GM19455 (cell line): ENCODE measurements at regions not wholly inside any gene's neighbourhood (a gene's known extent, or its start where the extent isn't known, plus 50 kb on each side); places are given as distances from the start of the nearest gene placed in this dataset.
A peak's percentile ranks its signal among the peaks of the same experiment; 100 is the strongest.

Source experiments
- ATAC-seq: cut with Tn5 transposase; IDR thresholded peaks from one replicate; pipeline ENCODE4 v1.9.1; 2021; ENCODE audit not compliant: unreplicated experiment

- ATAC-seq: no peak
These were observed 96.2 kb upstream of the INSIG1 start for GRCh38 chr7:155201325-155202087.

DNA sequence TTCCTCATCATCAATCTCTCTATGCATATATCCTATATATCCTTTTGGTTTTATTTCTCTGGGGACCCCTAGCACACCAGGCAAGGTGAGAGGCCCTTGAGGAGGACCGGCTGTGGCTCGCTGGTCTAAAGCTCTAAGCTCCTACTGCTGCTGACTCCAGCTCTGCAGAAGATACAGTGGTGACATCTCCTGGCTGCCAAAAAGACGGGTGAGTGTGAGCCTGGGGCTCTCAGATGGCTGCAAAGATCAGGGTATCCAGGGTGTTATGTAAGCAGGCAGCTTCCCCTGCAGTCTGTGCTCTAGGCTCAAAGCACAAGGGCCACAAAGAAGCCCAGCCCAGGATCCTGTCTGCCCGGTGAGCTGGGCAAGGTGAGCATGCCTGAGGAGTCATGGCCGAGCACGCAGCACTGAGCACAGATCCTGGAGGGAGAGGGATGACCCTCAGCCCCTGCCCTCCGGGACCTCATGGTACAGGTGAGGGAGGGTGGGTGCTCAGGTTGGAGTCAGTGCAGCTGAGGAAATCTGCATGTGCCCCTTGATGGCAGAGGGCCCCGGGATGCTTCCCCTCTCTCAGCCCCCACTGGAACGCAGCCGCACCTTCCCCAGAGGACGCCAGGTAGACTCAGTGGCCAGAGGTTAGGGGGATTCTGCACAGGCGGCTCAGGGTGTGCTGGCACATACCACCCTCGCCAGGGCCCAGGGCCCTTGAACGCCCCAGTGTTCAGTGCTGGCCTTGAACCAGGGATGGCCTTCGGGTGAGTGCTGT is 95.4 kb upstream of the INSIG1 start:
- ATAC-seq: no peak

DNA sequence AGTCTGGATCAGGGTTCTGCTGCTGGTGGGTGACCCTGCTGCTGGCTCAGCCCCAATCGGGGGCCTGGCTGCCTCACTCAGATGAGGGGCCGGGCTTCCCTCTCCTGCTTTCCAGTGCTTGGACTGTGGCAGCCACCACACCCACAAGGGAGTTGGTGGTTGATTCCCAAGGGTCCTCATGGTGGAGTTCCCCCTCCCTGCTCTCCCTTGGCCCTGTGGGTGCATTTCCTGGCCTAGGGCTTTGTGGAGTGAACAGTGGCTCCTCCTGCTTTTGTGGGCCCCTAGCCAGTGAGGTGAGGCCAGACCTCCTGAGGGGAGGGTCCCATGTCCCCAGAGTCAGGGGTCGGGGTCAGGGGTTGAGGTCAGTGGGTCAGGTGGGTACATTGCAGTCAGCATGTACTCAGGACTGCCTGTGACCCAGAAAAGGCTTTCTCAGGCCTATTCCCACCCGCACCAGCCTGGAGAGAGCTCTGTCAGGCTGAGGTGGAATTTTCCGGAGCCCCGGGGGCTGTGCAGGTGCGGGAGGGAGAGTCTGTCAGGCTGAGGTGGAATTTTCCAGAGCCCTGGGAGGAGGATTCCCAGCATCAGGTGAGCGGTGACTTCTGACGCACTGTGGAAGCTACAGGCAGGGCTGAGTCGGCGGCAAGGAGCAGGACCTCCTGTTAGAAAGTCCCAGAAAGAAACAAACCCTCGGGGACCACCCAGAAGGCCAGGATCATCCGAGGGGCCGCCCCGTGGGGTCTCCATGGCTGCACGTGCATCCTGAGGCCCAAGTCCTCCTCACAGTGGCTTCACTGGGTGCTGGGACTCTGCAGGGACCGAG is 94.4 kb upstream of the INSIG1 start:
- no peak for ATAC-seq

DNA sequence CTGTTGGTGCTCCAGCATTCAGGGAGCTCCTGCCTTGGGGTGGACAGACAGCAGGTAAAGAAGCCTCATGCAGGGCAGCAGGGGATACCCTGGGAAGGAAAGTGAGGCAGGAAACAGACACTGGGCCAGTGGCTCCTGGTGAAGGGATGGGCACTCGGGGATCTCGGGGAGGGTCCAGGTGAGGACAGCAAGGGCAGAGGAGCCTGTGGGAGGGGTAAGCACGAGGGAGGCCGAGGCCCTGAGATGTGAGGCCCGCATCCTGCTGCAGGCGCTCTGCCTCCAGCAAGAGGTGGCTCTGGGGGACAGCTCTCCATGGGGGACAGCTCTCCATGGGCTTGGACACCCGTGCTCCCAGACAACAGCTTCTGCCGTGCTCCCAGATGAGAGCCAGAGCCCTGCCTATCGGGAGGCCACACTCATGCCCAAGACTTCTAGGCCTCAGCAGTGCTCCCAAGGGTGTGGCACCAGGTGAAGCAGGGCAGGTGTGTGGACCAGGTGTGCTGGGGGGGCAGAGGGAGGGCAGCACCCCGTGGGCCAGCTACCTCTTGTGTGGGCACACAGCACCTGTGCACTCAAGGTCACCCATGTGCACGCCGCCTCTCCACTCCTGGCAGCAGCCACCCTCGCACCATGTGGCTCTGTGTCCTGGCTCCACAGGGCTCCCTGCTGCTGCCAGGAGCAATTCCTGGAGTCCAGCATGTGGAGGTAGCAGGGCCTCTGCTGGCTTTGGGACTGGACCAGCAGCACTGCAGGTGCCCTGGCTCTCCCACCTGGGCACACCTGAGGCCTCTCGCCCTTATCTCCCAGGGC is 93.6 kb upstream of the INSIG1 start:
- no peak for ATAC-seq

GRCh38 chr7:155204744-155205367 is 92.8 kb upstream of the INSIG1 start:
- ATAC-seq: no peak

DNA sequence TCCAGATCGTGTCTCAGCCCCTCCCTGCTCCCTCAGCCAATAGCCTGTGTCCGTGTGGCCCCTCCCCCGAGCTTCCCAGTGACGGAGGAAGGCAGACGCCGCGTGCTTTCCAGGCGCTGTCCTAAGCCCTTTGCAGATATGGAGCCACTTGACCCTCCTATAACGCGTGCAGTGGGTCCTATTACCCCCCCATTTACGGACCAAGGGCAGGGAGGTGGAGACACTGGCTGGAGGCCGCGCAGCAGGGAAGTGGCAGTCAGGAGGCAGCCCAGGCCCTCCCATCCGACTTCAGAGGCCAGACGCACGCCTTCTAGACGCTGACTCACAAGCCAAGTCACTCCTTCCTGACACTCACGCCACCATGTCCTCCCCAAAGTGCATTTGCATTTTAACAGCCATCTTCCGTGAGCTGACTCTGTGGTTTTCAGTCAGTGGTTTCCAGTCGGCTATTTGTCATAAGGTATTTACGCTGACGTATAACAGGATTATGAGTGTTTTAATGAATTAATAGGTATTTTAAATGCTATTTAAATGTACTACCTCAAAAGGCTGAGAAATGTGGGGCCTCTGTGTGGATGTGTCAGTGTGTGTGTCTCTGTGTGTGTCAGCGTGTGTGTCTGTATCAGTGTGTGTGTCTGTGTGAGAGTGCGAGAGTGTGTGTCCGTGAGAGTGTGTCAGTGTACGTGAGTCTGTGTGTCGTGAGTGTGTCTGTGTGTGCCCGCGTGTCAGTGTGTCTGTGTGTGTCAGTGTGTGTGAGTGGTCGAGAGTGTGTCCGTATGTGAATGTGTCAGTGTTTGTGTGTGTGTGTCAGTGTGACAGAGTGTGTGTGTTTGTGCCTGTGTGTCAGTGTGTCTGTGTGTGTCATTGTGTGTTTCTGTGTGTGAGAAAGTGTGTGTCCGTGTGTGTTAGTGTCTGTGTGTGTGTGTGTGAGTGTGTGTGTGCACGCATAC is 92.0 kb upstream of the INSIG1 start:
- ATAC-seq: peak; percentile 87

DNA sequence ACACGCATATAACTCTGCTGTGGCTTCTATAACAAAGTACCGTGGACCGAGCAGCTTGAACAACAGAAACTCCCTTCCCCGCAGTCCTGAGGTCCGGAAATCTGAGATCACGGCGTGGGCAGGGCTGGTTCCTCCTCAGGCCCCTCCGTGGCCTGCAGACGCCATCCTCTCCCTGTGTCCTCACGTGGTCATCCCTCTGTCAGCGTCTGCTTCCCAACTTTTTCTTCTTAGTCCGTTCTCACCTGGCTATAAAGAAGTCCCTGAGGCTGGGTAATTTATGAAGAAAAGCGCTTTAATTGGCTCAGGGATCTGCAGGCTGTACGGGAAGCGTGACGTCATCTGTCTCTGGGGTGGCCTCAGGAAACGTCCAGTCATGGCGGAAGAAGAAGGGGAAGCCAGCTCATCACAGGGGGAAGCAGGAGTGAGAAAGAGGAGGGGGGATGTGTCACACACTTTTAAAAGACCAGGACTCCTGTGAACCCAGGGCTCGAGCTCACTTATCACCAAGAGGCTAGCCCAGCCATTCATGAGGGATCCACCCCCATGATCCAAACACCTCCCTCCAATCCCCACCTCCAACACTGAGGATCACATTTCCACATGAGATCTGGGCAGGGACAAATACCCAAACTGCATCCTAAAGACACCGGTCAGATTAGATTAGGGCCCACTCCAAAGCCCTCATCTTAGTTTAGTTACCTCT is 91.2 kb upstream of the INSIG1 start:
- ATAC-seq: peak; percentile 41

DNA sequence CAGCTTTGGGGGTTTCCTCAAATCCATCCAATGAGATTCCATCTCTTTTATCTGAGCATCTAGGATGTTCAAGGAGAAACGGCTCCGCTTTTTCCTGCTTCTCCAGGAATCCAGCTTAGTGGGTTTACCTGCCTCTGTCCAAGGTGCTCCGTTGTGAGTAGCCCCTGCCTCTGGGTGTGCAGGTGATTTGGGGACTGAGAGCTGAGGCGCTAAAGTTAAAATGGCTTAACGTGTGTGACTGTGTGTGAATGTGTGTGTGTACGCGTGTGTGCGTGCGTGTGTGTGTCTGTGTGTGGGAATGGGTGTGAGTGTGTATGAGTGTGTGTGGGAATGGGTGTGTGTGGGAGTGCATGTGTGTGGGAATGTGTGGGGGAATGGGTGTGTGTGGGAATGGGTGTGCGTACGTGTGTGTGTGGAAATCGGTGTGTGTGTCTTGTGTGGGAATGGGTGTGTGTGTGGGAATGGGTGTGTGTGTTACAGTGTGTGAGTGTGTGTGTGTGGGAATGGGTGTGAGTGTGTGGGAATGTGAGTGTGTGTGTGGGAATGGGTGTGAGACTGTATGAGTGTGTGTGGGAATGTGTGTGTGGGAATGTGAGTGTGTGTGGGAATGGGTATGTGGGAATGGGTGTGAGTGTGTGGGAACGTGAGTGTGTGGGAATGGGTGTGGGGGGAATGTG is 90.2 kb upstream of the INSIG1 start:
- no peak for ATAC-seq

DNA sequence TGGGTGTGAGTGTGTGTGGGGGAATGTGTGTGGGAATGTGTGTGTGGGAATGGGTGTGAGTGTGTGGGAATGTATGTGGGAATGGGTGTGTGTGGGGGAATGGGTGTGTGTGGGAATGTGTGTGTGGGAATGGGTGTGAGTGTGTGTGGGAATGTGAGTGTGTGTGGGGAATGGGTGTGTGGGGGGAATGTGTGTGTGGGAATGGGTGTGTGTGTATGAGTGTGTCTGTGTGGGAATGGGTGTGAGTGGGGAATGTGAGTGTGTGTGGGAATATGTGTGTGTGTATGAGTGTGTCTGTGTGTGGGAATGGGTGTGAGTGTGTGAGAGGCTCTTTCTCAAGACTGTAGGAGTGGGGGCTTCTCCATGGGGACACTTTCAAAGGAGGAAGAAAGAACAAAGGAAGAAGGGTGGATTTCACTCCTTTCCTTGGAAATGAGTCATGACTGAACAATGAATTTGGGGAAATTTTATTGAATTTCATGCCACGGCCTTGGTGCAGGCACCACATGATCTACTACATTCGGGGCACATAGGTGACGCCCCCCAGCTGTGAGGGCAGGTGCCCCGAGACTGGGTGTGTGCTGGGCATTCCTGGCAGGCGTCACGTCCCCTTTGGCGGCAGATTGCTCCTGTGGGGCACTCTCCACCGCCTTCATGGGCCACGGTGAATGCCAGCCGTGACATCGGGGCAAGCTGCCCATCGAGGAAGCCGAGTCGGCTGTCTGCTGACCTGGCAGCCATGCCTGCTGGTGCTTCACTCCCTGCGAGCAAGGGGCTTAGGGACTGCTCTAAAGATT is 88.8 kb upstream of the INSIG1 start:
- ATAC-seq: no peak

- no peak for ATAC-seq
These were observed 88.0 kb upstream of the INSIG1 start for GRCh38 chr7:155209478-155210319.

DNA sequence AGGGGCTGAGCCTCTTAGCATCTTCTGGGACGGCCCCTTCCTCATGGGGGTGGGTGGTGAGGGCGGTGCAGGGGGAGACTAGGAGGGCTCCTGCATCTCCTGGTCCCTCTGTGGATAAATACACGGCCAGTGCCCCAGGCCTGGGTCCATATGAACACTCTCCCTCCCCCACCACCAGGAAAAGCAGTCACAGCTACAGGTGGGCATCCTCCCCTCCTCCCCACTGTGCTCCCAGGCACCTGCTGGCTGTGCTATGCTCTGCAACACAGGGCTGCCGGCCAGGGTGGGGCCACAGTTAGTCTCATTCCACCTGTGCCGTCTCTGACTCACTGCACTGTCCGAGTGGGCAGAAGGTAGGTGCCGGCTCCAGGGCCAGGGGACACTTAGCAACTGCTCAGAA is 87.3 kb upstream of the INSIG1 start:
- ATAC-seq: no peak

- no peak for ATAC-seq
These were observed 86.5 kb upstream of the INSIG1 start for GRCh38 chr7:155211173-155211572.

GRCh38 chr7:155211761-155212160 is 85.9 kb upstream of the INSIG1 start:
- ATAC-seq: no peak

DNA sequence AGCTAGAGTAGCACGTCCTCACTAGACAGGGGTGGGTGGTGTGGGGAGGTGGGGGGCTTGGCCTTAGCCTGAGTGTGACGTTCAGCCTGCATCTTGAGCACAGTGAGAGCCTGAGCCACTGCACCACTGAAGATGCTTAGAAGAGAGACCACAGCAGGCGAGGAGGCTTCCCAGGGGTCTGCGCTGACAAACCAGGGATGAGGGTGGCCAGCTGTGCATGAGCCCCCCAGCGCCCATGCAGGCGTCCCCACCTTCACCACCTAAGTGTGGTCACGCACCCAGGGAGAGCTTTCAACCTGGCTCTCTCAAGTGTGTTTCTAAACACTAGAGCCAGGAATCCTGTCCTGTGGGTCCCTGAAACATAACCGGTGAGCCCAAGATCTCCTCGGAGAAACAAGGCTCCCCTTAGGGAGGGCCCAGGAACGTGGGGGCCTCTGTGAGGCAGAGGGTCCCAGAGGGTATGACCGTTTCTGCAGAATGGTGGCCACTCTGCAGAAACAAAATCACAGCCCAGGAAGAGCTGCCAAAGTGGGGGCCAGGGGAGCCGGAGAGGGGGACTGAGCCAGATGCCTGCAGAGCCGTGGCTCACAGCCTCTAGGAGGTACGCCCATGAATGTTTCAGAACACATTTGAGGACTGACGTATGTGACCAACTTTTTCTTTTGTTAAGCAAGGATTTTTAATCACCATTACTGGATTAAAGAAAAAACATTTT is 85.2 kb upstream of the INSIG1 start:
- ATAC-seq: no peak

- ATAC-seq: no peak
These were observed 84.3 kb upstream of the INSIG1 start for GRCh38 chr7:155213385-155213784.
